Hepatocyte (in vitro differentiated cells): ENCODE measurements at regions not wholly inside any gene's neighbourhood (a gene's known extent, or its start where the extent isn't known, plus 50 kb on each side); places are given as distances from the start of the nearest gene placed in this dataset.
"Not testable (repeated sequence)": the region's sequence is repeated elsewhere in the genome, so short reads cannot be mapped to it uniquely, and the experiment has no call there.

ENCODE experiments used
- CTCF ChIP-seq: fragments of 200-600 bp; sonication (generic); IDR thresholded peaks from 2 replicates; pipeline ENCODE4 v1.5.1; 2016; ENCODE audit warnings: antibody characterized with exemption, mild to moderate bottlenecking; ENCODE audit not compliant: poor library complexity
- EZH2 ChIP-seq: fragments of 200-600 bp; sonication (generic); IDR thresholded peaks from 2 replicates; pipeline ENCODE4 v1.6.1; 2016; ENCODE audit warnings: antibody characterized with exemption, mild to moderate bottlenecking, borderline replicate concordance

GRCh38 chr10:53029872-53030849, 257.6 kb upstream of the MBL2 start:
- TF ChIP-seq CTCF, EZH2: not testable (repeated sequence)
